ENCODE measurements at regions not wholly inside any gene's neighbourhood (a gene's known extent, or its start where the extent isn't known, plus 50 kb on each side); places are given as distances from the start of the nearest gene placed in this dataset.

- no peaks in the 10 kb centered on the region for H3K9me3 ChIP-seq (ENCODE audit: low read depth, low read length)
- H3K79me2 ChIP-seq (ENCODE audit: insufficient read depth, low read length) = no peaks in the 10 kb centered on the region
- TF ChIP-seq, protein P1, sequence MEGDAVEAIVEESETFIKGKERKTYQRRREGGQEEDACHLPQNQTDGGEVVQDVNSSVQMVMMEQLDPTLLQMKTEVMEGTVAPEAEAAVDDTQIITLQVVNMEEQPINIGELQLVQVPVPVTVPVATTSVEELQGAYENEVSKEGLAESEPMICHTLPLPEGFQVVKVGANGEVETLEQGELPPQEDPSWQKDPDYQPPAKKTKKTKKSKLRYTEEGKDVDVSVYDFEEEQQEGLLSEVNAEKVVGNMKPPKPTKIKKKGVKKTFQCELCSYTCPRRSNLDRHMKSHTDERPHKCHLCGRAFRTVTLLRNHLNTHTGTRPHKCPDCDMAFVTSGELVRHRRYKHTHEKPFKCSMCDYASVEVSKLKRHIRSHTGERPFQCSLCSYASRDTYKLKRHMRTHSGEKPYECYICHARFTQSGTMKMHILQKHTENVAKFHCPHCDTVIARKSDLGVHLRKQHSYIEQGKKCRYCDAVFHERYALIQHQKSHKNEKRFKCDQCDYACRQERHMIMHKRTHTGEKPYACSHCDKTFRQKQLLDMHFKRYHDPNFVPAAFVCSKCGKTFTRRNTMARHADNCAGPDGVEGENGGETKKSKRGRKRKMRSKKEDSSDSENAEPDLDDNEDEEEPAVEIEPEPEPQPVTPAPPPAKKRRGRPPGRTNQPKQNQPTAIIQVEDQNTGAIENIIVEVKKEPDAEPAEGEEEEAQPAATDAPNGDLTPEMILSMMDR (IDR thresholded peaks at IDR 0.05; ENCODE audit: extremely low read depth, low read depth, low read length) = no peak
- H3K27me3 ChIP-seq (ENCODE audit: insufficient read depth, low read length) = no peaks in the 10 kb centered on the region
- no peaks in the 10 kb centered on the region for H3K36me3 ChIP-seq (ENCODE audit: insufficient read depth, low read length)
- no peak overlapping the region for H3K27ac ChIP-seq (ENCODE audit: low read depth, low read length)
- no peaks in the 10 kb centered on the region for H4K20me1 ChIP-seq (ENCODE audit: insufficient read depth, low read length)
- no peak for DNase-seq (ENCODE audit: insufficient read length, low spot score, missing footprints)
- H3K4me3 ChIP-seq (ENCODE audit: insufficient read depth, low read length) = no peak overlapping the region
- no peaks in the 10 kb centered on the region for H3K4me1 ChIP-seq (ENCODE audit: insufficient read depth, low read length)
- no peak overlapping the region for H2AFZ ChIP-seq (ENCODE audit: low read length)
- no peak overlapping the region for H3K4me2 ChIP-seq (ENCODE audit: insufficient read depth, low read length)
These were observed 155.4 kb upstream of the CADPS start for GRCh38 chr3:63030666-63031065.

- no peaks in the 10 kb centered on the region for H4K20me1 ChIP-seq (ENCODE audit: insufficient read depth, low read length)
- no peaks in the 10 kb centered on the region for H3K9me3 ChIP-seq (ENCODE audit: low read depth, low read length)
- H3K79me2 ChIP-seq (ENCODE audit: insufficient read depth, low read length) = no peaks in the 10 kb centered on the region
- H3K4me3 ChIP-seq (ENCODE audit: insufficient read depth, low read length) = no peak overlapping the region
- TF ChIP-seq, protein P1 (IDR thresholded peaks at IDR 0.05; ENCODE audit: extremely low read depth, low read depth, low read length) = no peak
- no peak overlapping the region for H3K27ac ChIP-seq (ENCODE audit: low read depth, low read length)
- no peak for DNase-seq (ENCODE audit: insufficient read length, low spot score, missing footprints)
- no peak overlapping the region for H2AFZ ChIP-seq (ENCODE audit: low read length)
- H3K4me1 ChIP-seq (ENCODE audit: insufficient read depth, low read length) = no peaks in the 10 kb centered on the region
- H3K27me3 ChIP-seq (ENCODE audit: insufficient read depth, low read length) = no peaks in the 10 kb centered on the region
- no peak overlapping the region for H3K4me2 ChIP-seq (ENCODE audit: insufficient read depth, low read length)
- no peaks in the 10 kb centered on the region for H3K36me3 ChIP-seq (ENCODE audit: insufficient read depth, low read length)
These were observed 157.7 kb upstream of the CADPS start for GRCh38 chr3:63032881-63033280.

GRCh38 chr3:63034101-63034500 lies 158.9 kb upstream of the CADPS start:
- no peak for DNase-seq (ENCODE audit: insufficient read length, low spot score, missing footprints)
- H3K9me3 ChIP-seq (ENCODE audit: low read depth, low read length) = no peaks in the 10 kb centered on the region
- no peaks in the 10 kb centered on the region for H3K27me3 ChIP-seq (ENCODE audit: insufficient read depth, low read length)
- no peaks in the 10 kb centered on the region for H3K36me3 ChIP-seq (ENCODE audit: insufficient read depth, low read length)
- H3K27ac ChIP-seq (ENCODE audit: low read depth, low read length) = no peak overlapping the region
- TF ChIP-seq, protein P1 (IDR thresholded peaks at IDR 0.05; ENCODE audit: extremely low read depth, low read depth, low read length) = no peak
- no peak overlapping the region for H3K4me2 ChIP-seq (ENCODE audit: insufficient read depth, low read length)
- no peaks in the 10 kb centered on the region for H4K20me1 ChIP-seq (ENCODE audit: insufficient read depth, low read length)
- no peaks in the 10 kb centered on the region for H3K4me1 ChIP-seq (ENCODE audit: insufficient read depth, low read length)
- H2AFZ ChIP-seq (ENCODE audit: low read length) = no peak overlapping the region
- no peaks in the 10 kb centered on the region for H3K79me2 ChIP-seq (ENCODE audit: insufficient read depth, low read length)
- no peak overlapping the region for H3K4me3 ChIP-seq (ENCODE audit: insufficient read depth, low read length)

DNA sequence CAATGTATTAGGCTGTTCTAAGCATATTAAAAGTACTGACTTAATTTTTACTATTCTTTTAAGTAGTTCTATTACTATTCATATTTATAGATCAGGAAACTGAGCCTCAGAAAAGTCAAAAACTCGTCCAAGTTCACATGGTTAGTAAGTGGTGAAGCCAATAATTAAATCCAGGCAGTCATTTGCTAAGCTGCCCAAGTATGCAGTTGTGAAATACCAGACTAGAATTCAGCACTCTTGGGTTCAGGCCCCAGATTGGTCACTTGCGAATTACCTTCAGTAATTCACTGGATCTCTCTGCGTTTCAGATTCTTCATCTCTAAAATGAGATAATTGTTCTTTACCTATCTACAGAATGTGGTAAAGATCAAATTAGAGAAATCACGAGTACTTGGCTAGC lies 161.9 kb upstream of the CADPS start:
- no peak overlapping the region for H3K27ac ChIP-seq (ENCODE audit: low read depth, low read length)

More for the DNA sequence above, 161.9 kb upstream of the CADPS start:
- Histone ChIP-seq H3K4me2 (ENCODE audit: insufficient read depth, low read length) (no peak overlapping the region), H3K79me2 (ENCODE audit: insufficient read depth, low read length) (no peaks in the 10 kb centered on the region), H3K4me3 (ENCODE audit: insufficient read depth, low read length) (no peak overlapping the region), H4K20me1 (ENCODE audit: insufficient read depth, low read length) (no peaks in the 10 kb centered on the region), H3K9me3 (ENCODE audit: low read depth, low read length) (no peaks in the 10 kb centered on the region), H3K4me1 (ENCODE audit: insufficient read depth, low read length) (no peaks in the 10 kb centered on the region), H3K36me3 (ENCODE audit: insufficient read depth, low read length) (no peaks in the 10 kb centered on the region), H2AFZ (ENCODE audit: low read length) (no peak overlapping the region), H3K27me3 (ENCODE audit: insufficient read depth, low read length) (no peaks in the 10 kb centered on the region)
- TF ChIP-seq, protein P1 (IDR thresholded peaks at IDR 0.05; ENCODE audit: extremely low read depth, low read depth, low read length) = no peak
- no peak for DNase-seq (ENCODE audit: insufficient read length, low spot score, missing footprints)
